A549 (cell line): ENCODE measurements at regions not wholly inside any gene's neighbourhood (a gene's known extent, or its start where the extent isn't known, plus 50 kb on each side); places are given as distances from the start of the nearest gene placed in this dataset.

Experiments used
- BHLHE40 ChIP-seq: IDR thresholded peaks from 2 replicates; pipeline ENCODE4 v1.6.1; 2012; ENCODE audit warnings: low read depth, low read length, inconsistent platforms
- CBX2 ChIP-seq: fragments of 200-600 bp; sonication (generic); IDR thresholded peaks from 2 replicates; pipeline ENCODE4 v1.6.1; 2016; ENCODE audit warnings: low read depth, mild to moderate bottlenecking, borderline replicate concordance
- EP300 ChIP-seq, 2 experiments: fragments of >200 bp; sonication (Bioruptor Twin); formaldehyde crosslinking; IDR thresholded peaks; 2 replicates in 1 of 2; 3 replicates in 1 of 2; pipeline ENCODE4 v1.6.1; 2016 to 2017
- JUNB ChIP-seq: fragments of >200 bp; sonication (Bioruptor Twin); formaldehyde crosslinking; IDR thresholded peaks from 2 replicates; pipeline ENCODE4 v1.6.1; 2016
- MAZ ChIP-seq: fragments of 150-350 bp; IDR thresholded peaks from 2 replicates; pipeline ENCODE4 v1.6.1; 2014; ENCODE audit warnings: antibody characterized with exemption, low read depth, low read length, borderline replicate concordance
- NFE2L2 ChIP-seq: fragments of 150-350 bp; conservative IDR thresholded peaks from 2 replicates; pipeline ENCODE4 v1.6.1; 2014; ENCODE audit warnings: low read length
- PHF8 ChIP-seq: fragments of 200-600 bp; sonication (generic); IDR thresholded peaks from 2 replicates; pipeline ENCODE4 v1.6.1; 2016; ENCODE audit warnings: low read depth, mild to moderate bottlenecking, antibody characterized with exemption, moderate library complexity, borderline replicate concordance
- RAD21 ChIP-seq, 2 experiments: fragments of >200 bp in 1 of 2; sonication (Bioruptor Twin) in 1 of 2; formaldehyde crosslinking in 1 of 2; IDR thresholded peaks in 1 of 2; conservative IDR thresholded peaks in 1 of 2; 2 replicates in 1 of 2; 3 replicates in 1 of 2; pipeline ENCODE4 v1.6.1; 2012 to 2018; ENCODE audit warnings: inconsistent platforms in 1 of 2
- RARB ChIP-seq: fragments of 250-450 bp; sonication (Bioruptor Pico); IDR thresholded peaks from 2 replicates; pipeline ENCODE4 v1.8.0; 2021; ENCODE audit warnings: mild to moderate bottlenecking, moderate library complexity
- ZC3H11A ChIP-seq: fragments of 450-650 bp; IDR thresholded peaks from 2 replicates; pipeline ENCODE4 v1.6.1; 2014; ENCODE audit warnings: antibody characterized with exemption, mild to moderate bottlenecking
- TF ChIP-seq, protein P1 (sequence below): fragments of >200 bp; sonication (Bioruptor Twin); formaldehyde crosslinking; IDR thresholded peaks from 3 replicates; pipeline ENCODE4 v1.5.1; 2016
- TF ChIP-seq, protein P2 (sequence below): fragments of 450-650 bp; IDR thresholded peaks from 2 replicates; pipeline ENCODE4 v1.6.1; 2014; ENCODE audit warnings: antibody characterized with exemption

DNA sequence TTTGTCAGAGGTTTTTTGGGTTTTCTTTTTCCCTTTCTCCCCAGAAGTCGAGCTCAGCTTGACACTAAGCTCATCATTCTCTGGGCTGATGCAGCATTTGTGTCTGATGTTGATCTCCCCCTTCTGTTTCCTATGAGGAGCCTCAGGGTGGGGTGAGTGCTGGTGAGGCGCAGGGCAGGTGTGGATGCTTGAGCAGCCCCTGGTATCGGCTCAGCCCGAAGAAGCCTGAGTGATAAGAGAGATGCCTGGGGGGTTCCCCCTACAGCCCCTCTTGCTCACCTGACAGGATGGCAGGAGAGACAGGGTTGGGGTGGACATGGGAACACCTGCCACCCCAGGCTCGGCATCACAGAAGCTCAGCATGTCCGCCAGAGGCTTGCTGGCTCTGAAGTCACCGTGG lies 239.0 kb downstream of the RHOU start:
- TF ChIP-seq, protein P1, sequence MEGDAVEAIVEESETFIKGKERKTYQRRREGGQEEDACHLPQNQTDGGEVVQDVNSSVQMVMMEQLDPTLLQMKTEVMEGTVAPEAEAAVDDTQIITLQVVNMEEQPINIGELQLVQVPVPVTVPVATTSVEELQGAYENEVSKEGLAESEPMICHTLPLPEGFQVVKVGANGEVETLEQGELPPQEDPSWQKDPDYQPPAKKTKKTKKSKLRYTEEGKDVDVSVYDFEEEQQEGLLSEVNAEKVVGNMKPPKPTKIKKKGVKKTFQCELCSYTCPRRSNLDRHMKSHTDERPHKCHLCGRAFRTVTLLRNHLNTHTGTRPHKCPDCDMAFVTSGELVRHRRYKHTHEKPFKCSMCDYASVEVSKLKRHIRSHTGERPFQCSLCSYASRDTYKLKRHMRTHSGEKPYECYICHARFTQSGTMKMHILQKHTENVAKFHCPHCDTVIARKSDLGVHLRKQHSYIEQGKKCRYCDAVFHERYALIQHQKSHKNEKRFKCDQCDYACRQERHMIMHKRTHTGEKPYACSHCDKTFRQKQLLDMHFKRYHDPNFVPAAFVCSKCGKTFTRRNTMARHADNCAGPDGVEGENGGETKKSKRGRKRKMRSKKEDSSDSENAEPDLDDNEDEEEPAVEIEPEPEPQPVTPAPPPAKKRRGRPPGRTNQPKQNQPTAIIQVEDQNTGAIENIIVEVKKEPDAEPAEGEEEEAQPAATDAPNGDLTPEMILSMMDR = no peak
- TF ChIP-seq JUNB (no peak), NFE2L2 (no peak), CBX2 (no peak), EP300 (IDR thresholded peaks at IDR 0.05) (no peak), RAD21 (conservative IDR thresholded peaks at IDR 0.05 in 1 of 2, IDR thresholded peaks at IDR 0.05 in 1 of 2) (no peak), MAZ (no peak), BHLHE40 (no peak), ZC3H11A (no peak), PHF8 (no peak), RARB (CRISPR knock-in tag) (no peak)
- TF ChIP-seq, protein P2, sequence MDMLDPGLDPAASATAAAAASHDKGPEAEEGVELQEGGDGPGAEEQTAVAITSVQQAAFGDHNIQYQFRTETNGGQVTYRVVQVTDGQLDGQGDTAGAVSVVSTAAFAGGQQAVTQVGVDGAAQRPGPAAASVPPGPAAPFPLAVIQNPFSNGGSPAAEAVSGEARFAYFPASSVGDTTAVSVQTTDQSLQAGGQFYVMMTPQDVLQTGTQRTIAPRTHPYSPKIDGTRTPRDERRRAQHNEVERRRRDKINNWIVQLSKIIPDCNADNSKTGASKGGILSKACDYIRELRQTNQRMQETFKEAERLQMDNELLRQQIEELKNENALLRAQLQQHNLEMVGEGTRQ = no peak
